ENCODE measurements at regions not wholly inside any gene's neighbourhood (a gene's known extent, or its start where the extent isn't known, plus 50 kb on each side); places are given as distances from the start of the nearest gene placed in this dataset.

DNA sequence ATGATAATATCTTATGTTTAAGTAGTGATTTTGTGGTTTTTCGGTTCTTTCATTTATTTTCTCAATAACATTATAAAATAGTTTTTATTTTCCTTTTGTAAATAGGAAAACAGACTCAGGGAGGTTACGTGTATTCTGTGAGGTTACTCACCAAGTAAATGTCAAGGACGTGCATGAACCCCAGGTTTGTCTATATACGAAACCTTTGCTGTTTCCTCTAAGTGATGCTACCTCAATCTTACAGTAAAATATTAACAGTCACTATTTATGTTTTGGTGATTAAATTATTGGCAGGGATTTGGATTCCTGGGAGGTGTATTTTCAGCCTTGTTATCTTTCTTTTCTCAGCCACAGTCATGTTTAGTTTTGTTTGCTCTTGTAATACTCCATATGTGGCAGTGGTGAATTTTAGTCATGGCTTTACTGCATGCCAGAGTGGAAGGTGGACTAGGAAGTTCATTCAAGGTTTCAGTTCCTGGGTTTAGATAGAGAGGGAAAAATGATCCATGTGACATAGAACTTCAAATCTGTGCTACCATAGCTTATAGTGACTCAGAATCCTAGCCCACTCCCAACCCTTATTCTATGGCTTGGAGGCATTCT is 139.9 kb downstream of the ARL4A start:
- TF ChIP-seq SIN3A (IDR thresholded peaks at IDR 0.05; ENCODE audit: borderline replicate concordance, insufficient read depth, low read length) (no peak), FOXP2 (optimal IDR thresholded peaks at IDR 0.05; ENCODE audit: borderline replicate concordance, extremely low read depth, extremely low read length, insufficient read depth) (no peak), TAF1 (IDR thresholded peaks at IDR 0.05; ENCODE audit: borderline replicate concordance, insufficient read depth, low read length) (no peak), POLR2AphosphoS5 (IDR thresholded peaks at IDR 0.05; ENCODE audit: low read depth, low read length) (no peak)
- TF ChIP-seq, protein P1, sequence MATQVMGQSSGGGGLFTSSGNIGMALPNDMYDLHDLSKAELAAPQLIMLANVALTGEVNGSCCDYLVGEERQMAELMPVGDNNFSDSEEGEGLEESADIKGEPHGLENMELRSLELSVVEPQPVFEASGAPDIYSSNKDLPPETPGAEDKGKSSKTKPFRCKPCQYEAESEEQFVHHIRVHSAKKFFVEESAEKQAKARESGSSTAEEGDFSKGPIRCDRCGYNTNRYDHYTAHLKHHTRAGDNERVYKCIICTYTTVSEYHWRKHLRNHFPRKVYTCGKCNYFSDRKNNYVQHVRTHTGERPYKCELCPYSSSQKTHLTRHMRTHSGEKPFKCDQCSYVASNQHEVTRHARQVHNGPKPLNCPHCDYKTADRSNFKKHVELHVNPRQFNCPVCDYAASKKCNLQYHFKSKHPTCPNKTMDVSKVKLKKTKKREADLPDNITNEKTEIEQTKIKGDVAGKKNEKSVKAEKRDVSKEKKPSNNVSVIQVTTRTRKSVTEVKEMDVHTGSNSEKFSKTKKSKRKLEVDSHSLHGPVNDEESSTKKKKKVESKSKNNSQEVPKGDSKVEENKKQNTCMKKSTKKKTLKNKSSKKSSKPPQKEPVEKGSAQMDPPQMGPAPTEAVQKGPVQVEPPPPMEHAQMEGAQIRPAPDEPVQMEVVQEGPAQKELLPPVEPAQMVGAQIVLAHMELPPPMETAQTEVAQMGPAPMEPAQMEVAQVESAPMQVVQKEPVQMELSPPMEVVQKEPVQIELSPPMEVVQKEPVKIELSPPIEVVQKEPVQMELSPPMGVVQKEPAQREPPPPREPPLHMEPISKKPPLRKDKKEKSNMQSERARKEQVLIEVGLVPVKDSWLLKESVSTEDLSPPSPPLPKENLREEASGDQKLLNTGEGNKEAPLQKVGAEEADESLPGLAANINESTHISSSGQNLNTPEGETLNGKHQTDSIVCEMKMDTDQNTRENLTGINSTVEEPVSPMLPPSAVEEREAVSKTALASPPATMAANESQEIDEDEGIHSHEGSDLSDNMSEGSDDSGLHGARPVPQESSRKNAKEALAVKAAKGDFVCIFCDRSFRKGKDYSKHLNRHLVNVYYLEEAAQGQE (IDR thresholded peaks at IDR 0.05; ENCODE audit: insufficient read depth in 1 of 2, low read depth in 2 of 2, low read length in 2 of 2), result no peak

DNA sequence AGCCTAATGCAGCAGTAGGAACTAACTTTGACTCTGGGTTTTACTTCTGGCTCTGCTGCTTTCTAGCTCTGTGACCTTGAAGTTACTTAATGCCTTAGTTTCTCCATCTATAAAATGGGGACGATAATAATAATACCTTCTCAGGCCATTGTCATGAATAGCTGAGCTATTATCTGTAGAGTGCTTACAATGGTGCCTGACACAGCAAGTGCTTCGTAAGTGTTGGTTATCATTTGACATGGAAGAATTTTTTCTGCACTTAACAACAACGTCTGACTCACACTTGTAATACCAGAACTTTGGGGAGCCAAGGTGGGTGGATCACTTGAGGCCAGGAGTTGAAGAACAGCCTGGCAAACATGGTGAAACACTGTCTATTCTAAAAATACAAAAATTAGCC is 140.5 kb downstream of the ARL4A start:
- TF ChIP-seq FOXP2 (optimal IDR thresholded peaks at IDR 0.05; ENCODE audit: borderline replicate concordance, extremely low read depth, extremely low read length, insufficient read depth) (no peak), POLR2AphosphoS5 (IDR thresholded peaks at IDR 0.05; ENCODE audit: low read depth, low read length) (no peak), TAF1 (IDR thresholded peaks at IDR 0.05; ENCODE audit: borderline replicate concordance, insufficient read depth, low read length) (no peak)
- TF ChIP-seq, protein P1 (IDR thresholded peaks at IDR 0.05; ENCODE audit: insufficient read depth in 1 of 2, low read depth in 2 of 2, low read length in 2 of 2), result no peak

GRCh38 chr7:12831024-12831423 is 143.6 kb downstream of the ARL4A start:
- TF ChIP-seq SIN3A (IDR thresholded peaks at IDR 0.05; ENCODE audit: borderline replicate concordance, insufficient read depth, low read length) (no peak), POLR2AphosphoS5 (IDR thresholded peaks at IDR 0.05; ENCODE audit: low read depth, low read length) (no peak), TAF1 (IDR thresholded peaks at IDR 0.05; ENCODE audit: borderline replicate concordance, insufficient read depth, low read length) (no peak), FOXP2 (optimal IDR thresholded peaks at IDR 0.05; ENCODE audit: borderline replicate concordance, extremely low read depth, extremely low read length, insufficient read depth) (no peak)
- TF ChIP-seq, protein P1 (IDR thresholded peaks at IDR 0.05; ENCODE audit: insufficient read depth in 1 of 2, low read depth in 2 of 2, low read length in 2 of 2), result no peak

GRCh38 chr7:12833829-12834228 is 146.4 kb downstream of the ARL4A start:
- TF ChIP-seq SIN3A (IDR thresholded peaks at IDR 0.05; ENCODE audit: borderline replicate concordance, insufficient read depth, low read length) (no peak), FOXP2 (optimal IDR thresholded peaks at IDR 0.05; ENCODE audit: borderline replicate concordance, extremely low read depth, extremely low read length, insufficient read depth) (no peak), POLR2AphosphoS5 (IDR thresholded peaks at IDR 0.05; ENCODE audit: low read depth, low read length) (no peak)
- TF ChIP-seq, protein P1 (IDR thresholded peaks at IDR 0.05; ENCODE audit: insufficient read depth in 1 of 2, low read depth in 2 of 2, low read length in 2 of 2), result no peak

DNA sequence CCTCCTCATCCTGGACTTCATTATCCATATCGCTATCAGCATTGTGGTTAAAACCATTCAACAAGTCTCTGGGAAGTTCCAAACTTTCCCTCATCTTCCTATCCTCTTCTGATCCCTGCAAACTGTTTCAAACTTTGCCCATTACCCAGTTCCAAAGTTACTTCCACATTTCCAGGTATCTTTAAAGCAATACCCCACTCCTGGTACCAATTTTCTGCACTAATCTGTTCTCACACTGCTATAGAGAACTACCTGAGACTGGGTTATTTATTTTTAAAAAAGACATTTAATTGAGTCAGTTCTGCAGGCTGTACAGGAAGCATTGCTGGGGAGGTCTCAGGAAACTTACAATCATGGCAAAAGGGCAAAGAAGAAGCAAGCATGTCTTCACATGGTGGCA is 147.3 kb downstream of the ARL4A start:
- TF ChIP-seq SIN3A (IDR thresholded peaks at IDR 0.05; ENCODE audit: borderline replicate concordance, insufficient read depth, low read length) (no peak), POLR2AphosphoS5 (IDR thresholded peaks at IDR 0.05; ENCODE audit: low read depth, low read length) (no peak), FOXP2 (optimal IDR thresholded peaks at IDR 0.05; ENCODE audit: borderline replicate concordance, extremely low read depth, extremely low read length, insufficient read depth) (no peak), TAF1 (IDR thresholded peaks at IDR 0.05; ENCODE audit: borderline replicate concordance, insufficient read depth, low read length) (no peak)
- TF ChIP-seq, protein P1 (IDR thresholded peaks at IDR 0.05; ENCODE audit: insufficient read depth in 1 of 2, low read depth in 2 of 2, low read length in 2 of 2), result no peak
